ENCODE measurements at regions not wholly inside any gene's neighbourhood (a gene's known extent, or its start where the extent isn't known, plus 50 kb on each side); places are given as distances from the start of the nearest gene placed in this dataset.

DNA sequence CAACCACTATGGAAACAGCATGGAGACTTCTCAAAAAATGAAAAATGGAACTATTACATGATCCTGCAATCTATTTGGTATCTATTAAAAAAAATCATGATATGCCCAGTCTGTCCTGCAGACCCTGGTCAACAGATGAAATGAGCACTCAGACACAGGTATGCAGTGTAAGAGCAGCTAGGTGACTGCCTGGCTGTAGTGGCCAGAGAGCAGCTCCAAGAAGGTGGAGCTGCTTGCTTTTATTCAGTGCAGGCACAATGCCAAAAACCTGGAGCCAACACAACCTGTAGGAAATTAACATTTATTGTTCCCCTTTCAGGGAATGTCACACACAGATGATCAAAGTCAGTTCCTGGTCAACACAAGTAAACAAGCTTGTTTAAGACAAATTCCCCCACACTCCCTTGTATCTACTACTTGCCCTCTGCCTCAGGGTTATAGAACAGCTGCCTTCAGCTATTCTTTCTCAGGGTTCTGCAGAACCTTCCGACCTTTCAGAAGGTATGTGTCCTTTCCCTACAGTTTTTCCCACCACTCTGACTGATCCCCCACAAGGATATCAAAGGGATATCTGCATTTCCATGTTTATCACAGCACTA lies 933.7 kb upstream of the SLITRK5 start:
- no peak for DNase-seq (ENCODE audit: low spot score)

GRCh38 chr13:86741762-86742285 lies 929.3 kb upstream of the SLITRK5 start:
- no peak for DNase-seq (ENCODE audit: low spot score)

GRCh38 chr13:86757236-86757978 lies 913.8 kb upstream of the SLITRK5 start:
- DNase-seq (ENCODE audit: low spot score) = no peak

GRCh38 chr13:86758116-86758515 lies 913.1 kb upstream of the SLITRK5 start:
- DNase-seq (ENCODE audit: low spot score) = no peak

DNA sequence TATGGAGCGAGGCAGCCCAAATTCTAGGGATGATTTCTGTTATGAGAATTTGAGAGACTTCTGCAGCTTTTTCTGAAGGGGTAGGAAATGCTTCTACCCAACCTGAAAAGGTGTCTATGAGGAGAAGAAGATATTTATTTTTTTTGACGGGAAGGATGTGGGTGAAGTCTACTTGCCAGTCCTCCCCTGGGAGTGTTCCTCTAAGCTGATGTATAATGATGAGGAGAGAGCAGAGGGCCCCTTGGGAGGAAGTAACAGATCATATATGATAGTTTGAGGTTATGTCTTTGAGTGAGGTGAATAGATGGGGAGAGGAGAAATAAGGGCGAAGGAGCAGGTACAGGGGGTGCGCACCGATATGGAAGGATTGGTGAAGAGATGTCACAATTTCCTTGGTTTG lies 910.6 kb upstream of the SLITRK5 start:
- no peak for DNase-seq (ENCODE audit: low spot score)

GRCh38 chr13:86765462-86765861 lies 905.7 kb upstream of the SLITRK5 start:
- no peak for DNase-seq (ENCODE audit: low spot score)

DNA sequence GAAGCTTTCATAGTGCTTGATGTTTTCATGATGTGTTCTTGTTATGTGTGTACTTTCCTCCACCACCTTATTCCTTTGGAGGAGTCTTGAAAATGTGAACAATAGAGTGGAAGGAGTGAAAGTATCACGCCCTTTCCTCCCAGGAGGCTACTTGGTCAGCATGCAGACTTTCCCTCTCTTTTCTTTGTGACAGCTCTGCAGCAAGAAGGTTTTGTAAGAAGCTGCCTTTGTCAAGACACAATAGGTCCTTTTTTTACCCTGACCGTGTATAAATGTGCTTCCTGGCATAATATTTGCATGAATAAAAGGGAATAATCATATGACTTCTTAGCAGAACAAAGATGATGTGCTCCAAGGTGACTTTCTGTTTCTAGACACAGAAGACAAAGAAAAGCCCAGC lies 882.6 kb upstream of the SLITRK5 start:
- DNase-seq (ENCODE audit: low spot score) = no peak

- DNase-seq (ENCODE audit: low spot score) = no peak
Observed at GRCh38 chr13:86792153-86792651, 879.0 kb upstream of the SLITRK5 start.

DNA sequence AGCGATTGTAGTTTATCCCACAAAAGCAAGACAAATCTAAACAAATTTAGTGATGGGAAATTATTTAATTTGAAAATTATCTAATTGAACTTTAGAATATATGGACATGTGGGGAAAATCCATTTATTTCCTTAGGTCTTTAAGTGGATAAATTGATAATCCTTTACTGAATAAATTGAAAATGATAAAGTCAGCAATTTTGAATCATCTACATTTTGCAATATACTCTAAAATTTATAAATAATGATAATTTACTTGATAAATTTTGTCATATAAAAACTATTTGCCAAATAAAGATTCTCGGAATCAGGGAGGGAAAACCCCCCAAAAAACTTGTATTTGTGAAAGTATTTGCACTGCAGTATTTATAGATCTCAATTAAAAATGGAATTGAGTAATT lies 875.3 kb upstream of the SLITRK5 start:
- DNase-seq (ENCODE audit: low spot score) = no peak

GRCh38 chr13:86810361-86810760 lies 860.8 kb upstream of the SLITRK5 start:
- DNase-seq (ENCODE audit: low spot score) = no peak

DNA sequence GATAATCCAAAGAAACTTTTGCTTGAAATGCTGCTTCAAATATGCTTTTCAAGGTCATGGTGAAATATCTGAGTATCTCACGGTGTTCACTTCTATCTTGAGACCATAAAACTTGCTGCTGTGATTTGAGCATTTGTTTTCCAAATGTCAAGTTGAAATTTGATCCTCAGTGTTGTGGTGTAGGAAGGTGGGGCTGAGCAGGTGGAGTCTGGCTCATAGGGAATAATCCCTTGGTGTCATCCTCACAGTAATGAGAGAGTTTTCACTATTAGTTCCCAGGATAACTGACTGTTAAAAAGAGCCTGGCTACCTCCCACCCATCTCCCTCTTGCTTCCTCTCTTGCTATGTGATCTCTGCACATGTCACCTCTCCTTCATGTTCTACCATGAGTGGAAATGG lies 858.0 kb upstream of the SLITRK5 start:
- DNase-seq (ENCODE audit: low spot score) = no peak

- DNase-seq (ENCODE audit: low spot score) = no peak
Observed at GRCh38 chr13:86825410-86825809, 845.8 kb upstream of the SLITRK5 start.

- peak; percentile 20 for DNase-seq (ENCODE audit: low spot score)
Observed at GRCh38 chr13:86826232-86826631, 844.9 kb upstream of the SLITRK5 start.

DNA sequence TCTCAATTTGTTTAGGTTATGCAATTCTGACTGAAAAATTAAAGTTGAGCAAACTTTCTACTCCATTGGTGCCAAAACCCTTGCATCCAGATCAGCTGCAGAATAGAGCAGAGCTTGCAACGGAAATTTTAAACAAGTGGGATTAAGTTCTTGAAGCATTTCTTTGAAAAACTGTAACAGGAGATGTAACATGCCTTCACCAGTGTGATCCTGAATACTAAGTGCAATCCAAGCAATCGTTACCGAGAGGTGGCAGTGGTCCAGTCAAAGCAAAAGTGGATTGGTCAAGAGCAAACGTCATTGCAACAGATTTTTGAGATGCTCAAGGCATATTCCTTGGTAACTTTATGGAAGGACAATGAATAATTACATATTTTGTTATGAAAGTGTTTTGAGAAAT lies 841.1 kb upstream of the SLITRK5 start:
- no peak for DNase-seq (ENCODE audit: low spot score)

DNA sequence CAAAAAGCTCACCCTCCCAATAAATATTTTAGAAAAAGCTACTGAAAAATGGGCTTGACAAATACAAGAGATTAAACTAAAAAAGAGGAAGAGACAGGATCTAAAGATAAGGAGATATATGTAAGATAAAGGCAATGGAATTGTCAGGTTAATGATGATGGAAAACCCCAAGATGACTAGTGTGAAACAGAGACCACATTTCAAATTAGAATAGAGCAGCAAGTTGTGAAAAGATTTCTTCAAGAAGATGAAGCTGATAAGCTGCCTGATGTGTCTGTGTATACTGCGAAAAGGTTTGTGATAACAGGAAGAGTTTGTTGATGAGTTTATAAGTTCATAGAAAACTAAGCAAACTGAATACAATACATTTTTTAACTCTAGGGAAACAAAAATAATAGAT lies 840.1 kb upstream of the SLITRK5 start:
- no peak for DNase-seq (ENCODE audit: low spot score)

DNA sequence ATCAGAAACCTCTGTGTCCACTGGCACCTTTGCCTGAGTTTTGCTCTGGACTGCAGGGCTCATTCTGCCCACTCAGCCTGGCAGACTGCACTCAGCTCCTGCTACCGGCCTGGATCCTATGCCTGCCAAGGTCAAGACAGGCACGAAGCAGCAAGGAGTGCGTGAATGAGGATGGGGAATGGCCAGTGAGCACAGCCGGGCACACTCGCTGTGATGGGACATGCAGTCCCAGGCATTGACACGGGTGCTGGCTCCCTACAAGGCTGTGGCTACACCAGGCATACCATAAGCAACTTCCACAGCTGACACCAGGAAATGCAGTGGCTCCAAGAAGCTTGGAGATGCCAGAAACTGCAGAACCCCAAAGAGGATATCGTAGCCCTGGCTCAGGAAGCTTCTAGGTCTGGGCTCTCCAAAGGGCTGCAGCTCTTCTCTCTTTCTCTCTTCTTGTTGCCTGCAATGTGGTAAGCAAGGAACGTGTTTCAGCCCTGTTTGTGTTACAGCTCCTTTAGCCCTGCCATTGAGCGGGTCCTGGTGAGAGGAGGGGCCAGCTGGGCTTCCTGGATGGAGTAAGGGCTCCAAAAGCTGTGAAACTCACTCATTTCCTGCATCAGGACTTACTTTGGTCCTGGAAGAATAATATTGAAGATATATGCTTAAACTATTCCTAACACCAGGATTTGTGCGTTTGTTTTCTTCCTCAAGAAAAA lies 832.6 kb upstream of the SLITRK5 start:
- DNase-seq (ENCODE audit: low spot score) = peak; percentile 44

DNA sequence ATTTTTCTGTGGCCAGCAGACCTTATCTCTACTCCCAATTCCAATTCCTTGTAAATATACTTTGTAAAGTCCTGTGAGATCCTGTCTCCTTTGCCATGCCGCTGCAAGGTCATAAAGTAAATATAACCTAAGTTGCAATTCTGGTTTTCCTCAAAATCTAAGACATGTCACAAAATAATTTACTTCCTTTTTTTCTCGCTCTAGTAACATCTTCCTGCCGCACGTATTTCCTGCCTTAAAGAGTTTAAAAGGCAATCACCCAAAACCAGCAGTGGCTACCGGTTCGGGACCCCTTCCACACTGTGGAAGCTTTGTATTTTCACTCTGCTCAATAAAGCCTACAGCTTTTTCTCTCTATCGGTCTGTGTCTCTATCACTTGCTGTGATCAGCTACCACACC lies 832.0 kb upstream of the SLITRK5 start:
- peak; percentile 79 for DNase-seq (ENCODE audit: low spot score)

GRCh38 chr13:86840250-86841191 lies 830.6 kb upstream of the SLITRK5 start:
- no peak for DNase-seq (ENCODE audit: low spot score)

DNA sequence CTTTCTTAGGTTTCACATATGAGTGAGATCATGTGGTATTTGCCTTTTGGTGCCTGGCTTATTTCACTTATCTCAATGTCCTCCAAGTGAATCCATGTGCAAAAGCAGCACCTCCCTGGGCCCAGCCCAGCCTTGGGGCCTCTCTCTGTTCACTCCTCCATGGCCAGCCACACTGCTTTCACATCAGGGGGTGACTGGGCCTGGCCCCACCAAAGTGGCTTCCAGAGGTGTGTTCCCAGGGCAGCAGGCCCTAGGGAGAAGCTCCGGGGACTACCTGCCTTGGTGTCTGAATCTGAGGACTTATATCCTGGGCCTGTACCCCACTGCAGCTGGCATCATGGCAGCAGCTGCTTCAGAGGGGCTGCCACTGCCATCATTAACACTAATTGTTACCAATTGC lies 829.9 kb upstream of the SLITRK5 start:
- peak; percentile 76 for DNase-seq (ENCODE audit: low spot score)

- no peak for DNase-seq (ENCODE audit: low spot score)
Observed at GRCh38 chr13:86846501-86846900, 824.7 kb upstream of the SLITRK5 start.

DNA sequence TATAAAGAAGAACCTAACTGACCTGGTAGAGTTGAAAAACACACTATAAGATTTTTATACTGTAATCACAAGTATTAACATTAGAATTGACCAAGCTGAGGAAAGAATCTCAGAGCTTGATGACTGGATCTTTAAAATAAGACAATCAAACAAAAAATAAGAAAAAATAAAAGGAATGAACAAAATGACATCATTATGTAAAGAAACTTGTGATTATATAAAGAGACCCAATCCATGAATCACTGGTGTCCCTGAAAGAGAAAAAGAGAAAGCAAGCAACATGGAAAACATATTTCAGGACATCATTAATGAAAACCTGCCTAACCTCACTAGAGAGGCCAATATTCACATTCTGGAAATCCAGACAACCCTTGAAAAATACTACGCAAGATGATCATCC lies 822.5 kb upstream of the SLITRK5 start:
- no peak for DNase-seq (ENCODE audit: low spot score)
